Spleen (tissue), 11 donors: ENCODE measurements at regions not wholly inside any gene's neighbourhood (a gene's known extent, or its start where the extent isn't known, plus 50 kb on each side); places are given as distances from the start of the nearest gene placed in this dataset.

Source experiments
- DNase-seq: peaks from one replicate; pipeline ENCODE4 v3.0.0-alpha.2; 2020
- H3K27ac ChIP-seq, 8 donors: fragments of 200-600 bp; sonication (generic) in 7 of 8; 1 replicate in 4 of 8; 2 replicates in 4 of 8; pipeline versions ENCODE4 v1.5.0 to v1.8.0; 2016 to 2021; ENCODE audit warnings: inconsistent platforms in 4 of 8, mild to moderate bottlenecking in 4 of 8, moderate library complexity in 1 of 8
- H3K27me3 ChIP-seq, 7 donors: fragments of 200-600 bp; sonication (generic) in 6 of 7; replicated peaks in 1 of 7; 1 replicate in 4 of 7; 2 replicates in 3 of 7; pipeline versions ENCODE4 v1.5.0 to v1.8.0; 2016 to 2021; ENCODE audit warnings: inconsistent platforms in 3 of 7, mild to moderate bottlenecking in 1 of 7
- H3K36me3 ChIP-seq, 6 donors: fragments of 200-600 bp; sonication (generic) in 5 of 6; 1 replicate in 4 of 6; 2 replicates in 2 of 6; pipeline versions ENCODE4 v1.5.0 to v1.8.0; 2016 to 2021; ENCODE audit warnings: inconsistent platforms in 2 of 6
- H3K4me1 ChIP-seq, 6 donors: fragments of 200-600 bp; sonication (generic) in 5 of 6; 1 replicate in 3 of 6; 2 replicates in 3 of 6; pipeline versions ENCODE4 v1.5.0 to v1.8.0; 2016 to 2021; ENCODE audit warnings: inconsistent platforms in 3 of 6
- H3K4me3 ChIP-seq, 8 donors: fragments of 200-600 bp; sonication (generic) in 7 of 8; 1 replicate in 4 of 8; 2 replicates in 4 of 8; pipeline versions ENCODE4 v1.5.0 to v1.8.0; 2016 to 2021; ENCODE audit warnings: inconsistent platforms in 4 of 8, mild to moderate bottlenecking in 4 of 8, moderate library complexity in 2 of 8
- H3K9me3 ChIP-seq, 8 donors: fragments of 200-600 bp; sonication (generic) in 7 of 8; 1 replicate in 4 of 8; 2 replicates in 4 of 8; pipeline versions ENCODE4 v1.5.0 to v1.8.0; 2016 to 2021; ENCODE audit warnings: inconsistent platforms in 4 of 8
- POLR2A ChIP-seq, 3 donors: fragments of 450-650 bp; IDR thresholded peaks; one replicate each; pipeline ENCODE4 v1.5.1; 2017; ENCODE audit warnings: antibody characterized with exemption in 3 of 3, mild to moderate bottlenecking in 1 of 3
- POLR2AphosphoS5 ChIP-seq, 3 donors: sonication (generic); formaldehyde crosslinking; IDR thresholded peaks; one replicate each; pipeline ENCODE4 v1.5.1; 2017; ENCODE audit warnings: antibody characterized with exemption in 3 of 3
- WGBS, 5 donors: extraction: QIAGEN DNeasy Blood & Tissue Kit in 3 of 5; methylation state at CpG; one replicate each; pipeline versions ENCODE4 v1.1.5 to v1.1.7; 2013 to 2018; 5-methylcytosine and 5-hydroxymethylcytosine counted together
- intact Hi-C: fragments of 100-400 bp; cut with DNase I; formaldehyde crosslinking; loops from one replicate; pipeline ENCODE4 v1.15.0; 2023; ENCODE audit warnings: low total_unique reads
- TF ChIP-seq, protein P1 (sequence below), 11 experiments: fragments of 200-600 bp in 7 of 11; fragments of 450-650 bp in 4 of 11; sonication (generic) in 4 of 11; IDR thresholded peaks in 8 of 11; conservative IDR thresholded peaks in 3 of 11; 1 replicate in 7 of 11; 2 replicates in 4 of 11; pipeline versions ENCODE4 v1.4.0 to v1.8.0; 2016 to 2021; ENCODE audit warnings: antibody characterized with exemption in 11 of 11, inconsistent platforms in 4 of 11, mild to moderate bottlenecking in 1 of 11
- donor health status: healthy with polysubstance abuse.
- donor health status: DM: no; HTN: no; CAD: no; lungs with moderate emphysema.
- donor health status: DM: no; HTN: no; CAD: no.
- donor health status: Bipolar disorder and iron deficiency.
- donor health status: healthy.
- donor health status: DM: no; HTN: no; CAD: no.
- donor health status: DM: yes; HTN: yes; CAD: no.

DNA sequence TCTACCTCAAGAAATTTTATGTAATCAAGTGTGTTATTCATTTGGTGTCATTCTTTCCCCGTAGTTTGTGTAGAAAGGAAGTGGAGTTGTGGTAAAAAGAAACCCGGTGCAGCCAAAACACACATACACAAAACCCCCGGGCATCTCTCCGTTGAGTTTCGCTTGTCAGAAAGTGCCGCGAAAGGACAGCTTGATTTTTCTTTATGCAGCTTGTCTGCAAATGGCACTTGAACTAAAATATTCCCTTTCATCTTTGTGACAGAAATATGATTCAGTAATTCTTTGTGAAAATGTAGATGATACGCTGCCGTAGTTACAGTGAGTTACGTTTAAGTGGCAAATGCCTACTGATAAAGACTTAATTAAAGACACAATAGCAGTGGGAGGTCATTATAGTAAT, 268.8 kb upstream of the SPRED2 start:
- Histone ChIP-seq H3K36me3 (no peaks in the 10 kb centered on the region), H3K9me3 (no peaks in the 10 kb centered on the region), H3K4me1 (no peaks in the 10 kb centered on the region), H3K4me3 (no peak overlapping the region), H3K27me3 (peaks cover 0 to 20% (median 0%) of the 10 kb centered on the region in 7 donors), H3K27ac (no peak overlapping the region)
- DNase-seq: no peak
- intact Hi-C loops: no loop called here
- TF ChIP-seq POLR2AphosphoS5 (IDR thresholded peaks at IDR 0.05) (no peak), POLR2A (IDR thresholded peaks at IDR 0.05) (no peak)
- TF ChIP-seq, protein P1, sequence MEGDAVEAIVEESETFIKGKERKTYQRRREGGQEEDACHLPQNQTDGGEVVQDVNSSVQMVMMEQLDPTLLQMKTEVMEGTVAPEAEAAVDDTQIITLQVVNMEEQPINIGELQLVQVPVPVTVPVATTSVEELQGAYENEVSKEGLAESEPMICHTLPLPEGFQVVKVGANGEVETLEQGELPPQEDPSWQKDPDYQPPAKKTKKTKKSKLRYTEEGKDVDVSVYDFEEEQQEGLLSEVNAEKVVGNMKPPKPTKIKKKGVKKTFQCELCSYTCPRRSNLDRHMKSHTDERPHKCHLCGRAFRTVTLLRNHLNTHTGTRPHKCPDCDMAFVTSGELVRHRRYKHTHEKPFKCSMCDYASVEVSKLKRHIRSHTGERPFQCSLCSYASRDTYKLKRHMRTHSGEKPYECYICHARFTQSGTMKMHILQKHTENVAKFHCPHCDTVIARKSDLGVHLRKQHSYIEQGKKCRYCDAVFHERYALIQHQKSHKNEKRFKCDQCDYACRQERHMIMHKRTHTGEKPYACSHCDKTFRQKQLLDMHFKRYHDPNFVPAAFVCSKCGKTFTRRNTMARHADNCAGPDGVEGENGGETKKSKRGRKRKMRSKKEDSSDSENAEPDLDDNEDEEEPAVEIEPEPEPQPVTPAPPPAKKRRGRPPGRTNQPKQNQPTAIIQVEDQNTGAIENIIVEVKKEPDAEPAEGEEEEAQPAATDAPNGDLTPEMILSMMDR (IDR thresholded peaks at IDR 0.05 in 8 of 11, conservative IDR thresholded peaks at IDR 0.05 in 3 of 11): no peak
- 89 to 95% (median 89%) methylated on average over 10 of the region's 10 CpGs for WGBS, 5 donors

DNA sequence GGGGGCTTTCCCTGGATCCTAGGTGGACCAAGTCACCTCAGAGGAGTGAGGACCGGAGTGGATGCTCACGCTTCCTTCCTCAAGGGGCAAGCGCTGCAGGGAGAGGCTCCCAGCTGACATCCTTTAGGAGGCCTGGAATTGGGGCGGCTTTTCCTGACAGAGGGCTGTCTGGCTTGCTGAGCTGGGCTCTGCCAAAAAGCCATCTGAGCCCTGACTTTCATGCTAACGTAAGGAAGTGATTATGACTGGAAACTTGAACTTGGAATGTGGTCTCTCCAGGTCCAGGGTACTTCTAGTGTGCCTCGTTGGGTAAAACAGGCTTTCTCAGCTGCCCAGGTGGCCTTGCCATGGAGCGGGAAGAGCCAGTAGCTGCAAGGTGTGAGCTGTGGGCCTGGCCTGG, 268.3 kb upstream of the SPRED2 start:
- Histone ChIP-seq H3K27ac (no peak overlapping the region), H3K4me3 (no peak overlapping the region), H3K4me1 (no peaks in the 10 kb centered on the region), H3K9me3 (no peaks in the 10 kb centered on the region), H3K27me3 (peaks cover 0 to 20% (median 0%) of the 10 kb centered on the region in 7 donors), H3K36me3 (no peaks in the 10 kb centered on the region)
- DNase-seq: no peak
- TF ChIP-seq, protein P1 (IDR thresholded peaks at IDR 0.05 in 8 of 11, conservative IDR thresholded peaks at IDR 0.05 in 3 of 11): no peak
- TF ChIP-seq POLR2A (IDR thresholded peaks at IDR 0.05) (no peak), POLR2AphosphoS5 (IDR thresholded peaks at IDR 0.05) (no peak)
- 82 to 87% (median 84%) methylated on average over 6 to 7 of the region's 7 CpGs for WGBS, 5 donors
- intact Hi-C loops: no loop called here

DNA sequence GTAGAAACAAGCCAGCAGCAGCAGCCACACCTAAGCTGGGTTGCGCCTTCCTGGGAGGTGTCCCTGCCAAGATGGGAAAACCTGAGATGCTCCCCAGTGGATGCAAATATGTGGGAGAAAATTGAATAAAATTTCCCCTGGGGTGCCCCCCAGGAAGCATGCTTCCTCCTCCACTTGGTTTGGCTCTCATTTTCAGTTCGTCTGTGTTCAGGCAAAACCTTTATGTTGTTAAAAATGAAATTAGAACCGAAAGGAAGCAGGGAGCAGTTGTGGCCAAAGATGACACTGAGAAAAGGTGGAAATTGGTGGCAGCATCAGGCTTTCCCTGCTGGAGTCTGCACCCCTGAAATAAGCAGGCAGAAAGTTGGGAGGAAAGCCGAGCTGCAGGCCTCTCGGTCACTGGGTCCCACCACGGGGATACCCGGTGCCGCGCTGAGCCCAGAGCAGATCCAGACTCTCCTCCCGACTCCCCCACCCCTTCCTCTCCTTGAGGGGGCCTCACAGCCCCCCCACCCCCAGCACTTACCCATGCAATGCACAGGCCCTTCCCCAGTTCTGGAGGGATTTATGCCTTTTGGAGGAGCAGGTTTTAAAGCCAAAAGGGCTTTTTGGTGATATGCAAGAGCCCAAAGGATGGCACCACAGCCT, 267.7 kb upstream of the SPRED2 start:
- no peak for DNase-seq
- Histone ChIP-seq H3K36me3 (no peaks in the 10 kb centered on the region), H3K27ac (no peak overlapping the region), H3K4me3 (no peak overlapping the region), H3K27me3 (peaks cover 0 to 20% (median 0%) of the 10 kb centered on the region in 7 donors), H3K4me1 (no peaks in the 10 kb centered on the region), H3K9me3 (no peaks in the 10 kb centered on the region)
- intact Hi-C loops: no loop called here
- no peak for TF ChIP-seq POLR2A (IDR thresholded peaks at IDR 0.05)
- TF ChIP-seq POLR2AphosphoS5 (IDR thresholded peaks at IDR 0.05): no peak
- TF ChIP-seq, protein P1 (IDR thresholded peaks at IDR 0.05 in 8 of 11, conservative IDR thresholded peaks at IDR 0.05 in 3 of 11): no peak
- WGBS, 5 donors: 68 to 92% (median 88%) methylated on average over 7 to 10 of the region's 10 CpGs

DNA sequence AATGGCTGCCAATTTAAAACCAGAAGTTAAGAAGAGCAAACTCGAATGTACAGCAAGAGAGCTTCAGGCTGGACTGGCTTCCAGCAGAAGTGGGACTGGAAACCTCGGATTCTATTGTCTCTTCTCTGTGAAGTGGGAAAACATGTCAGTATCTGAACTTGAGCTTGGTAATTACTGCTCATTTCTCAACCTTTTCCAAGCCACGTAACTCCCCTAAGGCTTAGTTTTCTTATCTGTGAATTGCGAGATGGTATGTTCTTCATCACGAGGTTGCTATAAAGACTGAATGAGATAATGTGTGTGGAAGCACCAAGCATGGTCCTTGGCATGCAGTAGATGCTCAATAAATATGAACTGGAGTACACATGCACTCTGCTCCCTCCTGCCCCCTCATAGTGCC, 259.4 kb upstream of the SPRED2 start:
- Histone ChIP-seq H3K9me3 (no peaks in the 10 kb centered on the region), H3K4me1 (no peaks in the 10 kb centered on the region), H3K27me3 (no peaks in the 10 kb centered on the region), H3K36me3 (no peaks in the 10 kb centered on the region), H3K27ac (no peak overlapping the region), H3K4me3 (no peak overlapping the region)
- no peak for DNase-seq
- WGBS, 5 donors: 78 to 89% (median 85%) methylated on average over 5 of the region's 5 CpGs
- intact Hi-C loops: no loop called here
- TF ChIP-seq, protein P1 (IDR thresholded peaks at IDR 0.05 in 8 of 11, conservative IDR thresholded peaks at IDR 0.05 in 3 of 11): no peak
- TF ChIP-seq POLR2A (IDR thresholded peaks at IDR 0.05) (no peak), POLR2AphosphoS5 (IDR thresholded peaks at IDR 0.05) (no peak)
